Fibroblast of lung (primary cell): ENCODE measurements at regions not wholly inside any gene's neighbourhood (a gene's known extent, or its start where the extent isn't known, plus 50 kb on each side); places are given as distances from the start of the nearest gene placed in this dataset.

Experiments
- DNase-seq, 2 donors: peaks; one replicate each; pipeline versions ENCODE4 v3.0.0 to v3.0.0-alpha.2; 2010; ENCODE audit warnings: low read depth in 2 of 2
- H2AFZ ChIP-seq: 2 replicates; pipeline ENCODE4 v1.5.1; 2012; ENCODE audit warnings: low read length, control low read depth, inconsistent platforms
- H3K27ac ChIP-seq: 2 replicates; pipeline ENCODE4 v1.5.1; 2011; ENCODE audit warnings: low read length, control low read depth; ENCODE audit not compliant: insufficient read depth
- H3K27me3 ChIP-seq: 2 replicates; pipeline ENCODE4 v1.5.1; 2011; ENCODE audit warnings: mild to moderate bottlenecking, low read length; ENCODE audit not compliant: control insufficient read depth, insufficient read depth
- H3K36me3 ChIP-seq: 2 replicates; pipeline ENCODE4 v1.5.1; 2011; ENCODE audit warnings: low read length; ENCODE audit not compliant: control insufficient read depth, insufficient read depth
- H3K4me1 ChIP-seq: 2 replicates; pipeline ENCODE4 v1.5.1; 2011; ENCODE audit warnings: low read length; ENCODE audit not compliant: control insufficient read depth, insufficient read depth; ENCODE audit errors: extremely low read depth
- H3K4me2 ChIP-seq: 2 replicates; pipeline ENCODE4 v1.5.1; 2011; ENCODE audit warnings: low read length, control low read depth; ENCODE audit not compliant: insufficient read depth; ENCODE audit errors: extremely low read depth
- H3K4me3 ChIP-seq, 4 experiments: fragments of 200-600 bp in 1 of 4; sonication (generic) in 1 of 4; replicated peaks in 1 of 4; 2 replicates each; pipeline ENCODE4 v1.5.1; 2011 to 2016; ENCODE audit warnings: low read length in 4 of 4, low read depth in 3 of 4, mild to moderate bottlenecking in 3 of 4, control low read depth in 2 of 4, inconsistent platforms in 1 of 4, mixed read lengths in 1 of 4; ENCODE audit not compliant: insufficient read depth in 1 of 4; ENCODE audit errors: control extremely low read depth in 1 of 4
- H3K79me2 ChIP-seq: 2 replicates; pipeline ENCODE4 v1.5.1; 2012; ENCODE audit warnings: mild to moderate bottlenecking, low read length, inconsistent platforms; ENCODE audit not compliant: control insufficient read depth, insufficient read depth
- H3K9ac ChIP-seq: 2 replicates; pipeline ENCODE4 v1.5.1; 2011; ENCODE audit warnings: mild to moderate bottlenecking, low read length, control low read depth; ENCODE audit not compliant: insufficient read depth
- H3K9me3 ChIP-seq: 2 replicates; pipeline ENCODE4 v1.5.1; 2012; ENCODE audit warnings: low read depth, low read length; ENCODE audit not compliant: control insufficient read depth, insufficient read depth
- H4K20me1 ChIP-seq: 2 replicates; pipeline ENCODE4 v1.5.1; 2011; ENCODE audit warnings: low read length; ENCODE audit not compliant: control insufficient read depth, insufficient read depth; ENCODE audit errors: extremely low read depth
- EZH2 ChIP-seq: IDR thresholded peaks from 2 replicates; pipeline ENCODE4 v1.5.1; 2012; ENCODE audit warnings: low read length, control low read depth, mild to moderate bottlenecking; ENCODE audit errors: missing control alignments
- TF ChIP-seq, protein P1 (sequence below), 2 donors: IDR thresholded peaks in 1 of 2; conservative IDR thresholded peaks in 1 of 2; 1 replicate in 1 of 2; 2 replicates in 1 of 2; pipeline ENCODE4 v1.5.1; 2011 to 2012; ENCODE audit warnings: low read length in 2 of 2, control low read depth in 1 of 2, inconsistent platforms in 1 of 2, low read depth in 1 of 2, mild to moderate bottlenecking in 1 of 2

DNA sequence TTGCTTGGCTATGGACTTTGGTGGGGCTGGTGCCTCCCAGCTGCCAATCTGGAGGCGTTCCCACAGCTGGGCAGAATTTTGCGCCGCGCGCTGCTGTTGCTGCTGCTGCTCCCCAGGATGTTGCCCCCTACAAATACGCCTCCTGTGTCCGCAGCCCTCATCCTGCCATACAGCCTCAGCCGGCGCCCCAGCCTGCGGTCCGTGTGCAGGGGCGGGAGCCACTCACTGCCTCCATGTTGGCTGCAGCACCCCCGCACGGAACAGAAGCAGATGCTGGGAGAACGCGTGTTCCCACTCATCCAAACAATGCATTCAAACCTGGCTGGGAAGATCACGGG lies 197.7 kb upstream of the MCTP2 start:
- H3K4me2 ChIP-seq = no peak overlapping the region
- H3K79me2 ChIP-seq = no peaks in the 10 kb centered on the region
- H3K9me3 ChIP-seq = no peaks in the 10 kb centered on the region
- no peaks in the 10 kb centered on the region for H4K20me1 ChIP-seq
- H3K4me3 ChIP-seq = no peak overlapping the region
- no peaks in the 10 kb centered on the region for H3K36me3 ChIP-seq
- no peaks in the 10 kb centered on the region for H3K27me3 ChIP-seq
- no peak overlapping the region for H3K27ac ChIP-seq
- TF ChIP-seq EZH2 = no peak
- TF ChIP-seq, protein P1, sequence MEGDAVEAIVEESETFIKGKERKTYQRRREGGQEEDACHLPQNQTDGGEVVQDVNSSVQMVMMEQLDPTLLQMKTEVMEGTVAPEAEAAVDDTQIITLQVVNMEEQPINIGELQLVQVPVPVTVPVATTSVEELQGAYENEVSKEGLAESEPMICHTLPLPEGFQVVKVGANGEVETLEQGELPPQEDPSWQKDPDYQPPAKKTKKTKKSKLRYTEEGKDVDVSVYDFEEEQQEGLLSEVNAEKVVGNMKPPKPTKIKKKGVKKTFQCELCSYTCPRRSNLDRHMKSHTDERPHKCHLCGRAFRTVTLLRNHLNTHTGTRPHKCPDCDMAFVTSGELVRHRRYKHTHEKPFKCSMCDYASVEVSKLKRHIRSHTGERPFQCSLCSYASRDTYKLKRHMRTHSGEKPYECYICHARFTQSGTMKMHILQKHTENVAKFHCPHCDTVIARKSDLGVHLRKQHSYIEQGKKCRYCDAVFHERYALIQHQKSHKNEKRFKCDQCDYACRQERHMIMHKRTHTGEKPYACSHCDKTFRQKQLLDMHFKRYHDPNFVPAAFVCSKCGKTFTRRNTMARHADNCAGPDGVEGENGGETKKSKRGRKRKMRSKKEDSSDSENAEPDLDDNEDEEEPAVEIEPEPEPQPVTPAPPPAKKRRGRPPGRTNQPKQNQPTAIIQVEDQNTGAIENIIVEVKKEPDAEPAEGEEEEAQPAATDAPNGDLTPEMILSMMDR (conservative IDR thresholded peaks at IDR 0.05 in 1 of 2, IDR thresholded peaks at IDR 0.05 in 1 of 2; ENCODE audit: low read depth in 1 of 2, low read length in 2 of 2) = no peak
- H3K4me1 ChIP-seq = no peaks in the 10 kb centered on the region
- H2AFZ ChIP-seq = no peak overlapping the region
- no peak overlapping the region for H3K9ac ChIP-seq
- no peak for DNase-seq

- H3K4me2 ChIP-seq = no peak overlapping the region
- H3K79me2 ChIP-seq = no peaks in the 10 kb centered on the region
- H3K27me3 ChIP-seq = no peaks in the 10 kb centered on the region
- no peak overlapping the region for H3K27ac ChIP-seq
- H2AFZ ChIP-seq = no peak overlapping the region
- TF ChIP-seq, protein P1 (conservative IDR thresholded peaks at IDR 0.05 in 1 of 2, IDR thresholded peaks at IDR 0.05 in 1 of 2; ENCODE audit: low read depth in 1 of 2, low read length in 2 of 2) = no peak
- TF ChIP-seq EZH2 = no peak
- no peaks in the 10 kb centered on the region for H3K36me3 ChIP-seq
- no peaks in the 10 kb centered on the region for H3K9me3 ChIP-seq
- DNase-seq = no peak
- no peak overlapping the region for H3K9ac ChIP-seq
- no peak overlapping the region for H3K4me3 ChIP-seq
- H4K20me1 ChIP-seq = no peaks in the 10 kb centered on the region
- no peaks in the 10 kb centered on the region for H3K4me1 ChIP-seq
These were observed 198.2 kb upstream of the MCTP2 start for GRCh38 chr15:94033014-94033682.

- Histone ChIP-seq H3K9ac (no peak overlapping the region), H3K79me2 (no peaks in the 10 kb centered on the region), H3K36me3 (no peaks in the 10 kb centered on the region), H4K20me1 (no peaks in the 10 kb centered on the region), H3K4me3 (no peak overlapping the region), H3K27me3 (no peaks in the 10 kb centered on the region), H2AFZ (no peak overlapping the region), H3K9me3 (no peaks in the 10 kb centered on the region), H3K4me2 (no peak overlapping the region), H3K27ac (no peak overlapping the region), H3K4me1 (no peaks in the 10 kb centered on the region)
- TF ChIP-seq, protein P1 (conservative IDR thresholded peaks at IDR 0.05 in 1 of 2, IDR thresholded peaks at IDR 0.05 in 1 of 2; ENCODE audit: low read depth in 1 of 2, low read length in 2 of 2) = no peak
- TF ChIP-seq EZH2 = no peak
- DNase-seq = no peak
These were observed 198.8 kb upstream of the MCTP2 start for GRCh38 chr15:94032571-94032970.
